NCI-H524 (cell line): ENCODE measurements at regions not wholly inside any gene's neighbourhood (a gene's known extent, or its start where the extent isn't known, plus 50 kb on each side); places are given as distances from the start of the nearest gene placed in this dataset.
"Not testable (repeated sequence)": the region's sequence is repeated elsewhere in the genome, so short reads cannot be mapped to it uniquely, and the experiment has no call there.

ENCODE experiments used
- DNase-seq, 2 experiments: peaks; one replicate each; lab custom pipeline; 2025; lab: John Stamatoyannopoulos, UW

GRCh38 chr4:116020141-116020722 lies 906.8 kb upstream of the NDST4 start:
- DNase-seq = no peak

- DNase-seq = no peak
These were observed 905.4 kb upstream of the NDST4 start for GRCh38 chr4:116018831-116019230.

GRCh38 chr4:116016201-116016600 lies 902.8 kb upstream of the NDST4 start:
- no peak for DNase-seq

- DNase-seq = no peak
These were observed 902.1 kb upstream of the NDST4 start for GRCh38 chr4:116015549-116015948.

- no peak for DNase-seq
These were observed 901.6 kb upstream of the NDST4 start for GRCh38 chr4:116015062-116015461.

GRCh38 chr4:116010923-116011322 lies 897.5 kb upstream of the NDST4 start:
- DNase-seq = no peak

GRCh38 chr4:116005806-116006088 lies 892.3 kb upstream of the NDST4 start:
- DNase-seq = no peak

GRCh38 chr4:116005037-116005805 lies 891.8 kb upstream of the NDST4 start:
- DNase-seq = no peak

- no peak for DNase-seq
These were observed 887.9 kb upstream of the NDST4 start for GRCh38 chr4:116001291-116001690.

- DNase-seq = no peak
These were observed 873.2 kb upstream of the NDST4 start for GRCh38 chr4:115986573-115986972.

GRCh38 chr4:115975421-115976001 lies 862.1 kb upstream of the NDST4 start:
- not testable (repeated sequence) for DNase-seq

GRCh38 chr4:115973768-115974167 lies 860.3 kb upstream of the NDST4 start:
- DNase-seq = no peak

GRCh38 chr4:115972967-115973366 lies 859.5 kb upstream of the NDST4 start:
- DNase-seq = no peak

- DNase-seq = no peak
These were observed 857.4 kb upstream of the NDST4 start for GRCh38 chr4:115970859-115971258.

GRCh38 chr4:115969756-115970155 lies 856.3 kb upstream of the NDST4 start:
- DNase-seq = no peak

- DNase-seq = no peak
These were observed 852.2 kb upstream of the NDST4 start for GRCh38 chr4:115965588-115965987.

- DNase-seq = not testable (repeated sequence)
These were observed 842.8 kb upstream of the NDST4 start for GRCh38 chr4:115956054-115956796.

- DNase-seq = no peak
These were observed 837.4 kb upstream of the NDST4 start for GRCh38 chr4:115950806-115951205.

- DNase-seq = not testable (repeated sequence)
These were observed 836.7 kb upstream of the NDST4 start for GRCh38 chr4:115949974-115950743.

- DNase-seq = no peak
These were observed 831.6 kb upstream of the NDST4 start for GRCh38 chr4:115945026-115945425.

- DNase-seq = no peak
These were observed 830.9 kb upstream of the NDST4 start for GRCh38 chr4:115944146-115944905.
